ENCODE measurements at regions not wholly inside any gene's neighbourhood (a gene's known extent, or its start where the extent isn't known, plus 50 kb on each side); places are given as distances from the start of the nearest gene placed in this dataset.
"Not testable (repeated sequence)": the region's sequence is repeated elsewhere in the genome, so short reads cannot be mapped to it uniquely, and the experiment has no call there.

DNA sequence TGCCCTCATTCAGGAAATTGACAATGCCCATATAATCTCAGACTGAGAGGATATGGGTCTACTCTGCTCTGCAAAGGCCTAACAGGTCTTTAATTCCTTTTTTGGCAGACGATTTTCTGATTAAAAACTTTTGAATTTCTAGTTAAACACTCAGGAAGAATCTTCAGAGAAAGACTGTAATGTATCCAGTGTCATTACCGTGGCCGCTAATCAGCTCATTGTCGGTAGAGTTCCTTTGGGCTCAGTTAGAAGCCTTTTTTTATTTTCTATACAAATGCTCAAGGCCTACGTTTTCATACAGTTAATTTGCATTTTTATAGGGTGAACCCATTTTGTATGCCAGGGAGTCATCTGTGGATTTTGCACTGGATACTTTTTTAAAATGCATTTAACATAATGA is 549.9 kb downstream of the RPS29 start:
- DNase-seq = no peak
- Histone ChIP-seq H3K36me3 (no peaks in the 10 kb centered on the region), H3K27me3 (no peaks in the 10 kb centered on the region), H3K4me1 (no peaks in the 10 kb centered on the region), H3K27ac (no peak overlapping the region), H3K4me3 (no peak overlapping the region), H3K9me3 (replicated peaks) (no peaks in the 10 kb centered on the region)

GRCh38 chr14:49033131-49033530 is 553.0 kb downstream of the RPS29 start:
- no peaks in the 10 kb centered on the region for H3K4me1 ChIP-seq
- no peaks in the 10 kb centered on the region for H3K36me3 ChIP-seq
- H3K9me3 ChIP-seq (replicated peaks) = no peaks in the 10 kb centered on the region
- no peaks in the 10 kb centered on the region for H3K27me3 ChIP-seq
- H3K4me3 ChIP-seq = no peak overlapping the region
- DNase-seq = no peak
- no peak overlapping the region for H3K27ac ChIP-seq

DNA sequence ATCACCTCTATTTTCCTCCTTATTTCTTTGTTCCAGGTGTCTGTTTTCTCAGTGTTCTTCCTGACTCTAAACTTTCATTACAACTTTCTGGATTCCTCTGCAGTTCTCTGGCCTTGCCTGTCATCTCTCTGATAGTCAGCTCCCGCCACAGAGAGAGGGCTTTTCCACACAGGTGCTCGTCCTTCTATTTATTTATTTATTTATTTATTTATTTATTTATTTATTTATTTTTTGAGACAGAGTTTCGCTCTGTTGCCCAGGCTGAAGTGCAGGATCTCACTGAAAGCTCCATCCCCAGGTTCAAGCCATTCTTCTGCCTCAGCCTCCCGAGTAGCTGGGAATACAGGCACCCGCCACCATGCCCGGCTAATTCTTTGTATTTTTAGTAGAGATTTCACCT is 554.5 kb downstream of the RPS29 start:
- not testable (repeated sequence) for DNase-seq; H3K4me1 ChIP-seq; H3K36me3 ChIP-seq; H3K4me3 ChIP-seq; H3K9me3 ChIP-seq (replicated peaks); H3K27ac ChIP-seq; H3K27me3 ChIP-seq

DNA sequence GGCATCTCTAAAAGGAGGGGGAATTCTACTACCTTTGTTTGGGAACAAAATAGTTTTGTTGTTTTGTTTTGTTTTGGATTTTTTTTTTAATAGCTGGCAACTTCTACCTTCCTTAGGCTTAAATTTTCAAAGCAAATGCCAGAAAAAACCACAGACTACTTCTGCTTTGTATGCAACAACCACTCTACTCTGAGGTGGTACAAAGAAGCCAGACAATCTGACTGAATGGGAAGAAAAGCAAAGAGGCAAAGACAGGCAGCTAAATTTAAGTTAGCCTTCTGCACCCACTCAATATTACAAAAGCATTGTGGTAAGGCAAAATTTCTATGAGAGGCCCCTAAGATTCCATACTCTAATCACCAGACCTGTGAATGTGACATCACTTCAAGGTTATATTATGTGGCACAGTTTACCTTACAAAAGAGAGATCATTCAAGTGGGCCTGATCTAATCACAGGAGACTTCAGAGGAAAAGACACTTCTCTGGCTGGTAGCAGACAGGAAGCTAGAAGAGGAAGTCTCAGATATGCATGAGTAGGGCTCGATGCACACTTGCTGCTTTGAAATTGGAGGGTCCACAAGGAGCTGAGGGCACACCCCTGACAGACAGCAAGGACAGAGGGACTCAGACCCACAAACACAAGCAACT is 566.6 kb downstream of the RPS29 start:
- Histone ChIP-seq H3K27ac (no peak overlapping the region), H3K36me3 (no peaks in the 10 kb centered on the region)
- no peak for DNase-seq

GRCh38 chr14:49017447-49017846 is 568.7 kb downstream of the RPS29 start:
- Histone ChIP-seq H3K4me1 (peaks cover 34% of the 10 kb centered on the region), H3K4me3 (no peak overlapping the region), H3K27me3 (no peaks in the 10 kb centered on the region), H3K9me3 (replicated peaks) (no peaks in the 10 kb centered on the region), H3K27ac (peak overlapping the region; percentile 24), H3K36me3 (no peaks in the 10 kb centered on the region)
- DNase-seq = peak; percentile 5 to 49

More for the DNA sequence above, 566.6 kb downstream of the RPS29 start:
- H3K27me3 ChIP-seq = no peaks in the 10 kb centered on the region
- H3K9me3 ChIP-seq (replicated peaks) = no peaks in the 10 kb centered on the region
- peaks cover 24% of the 10 kb centered on the region for H3K4me1 ChIP-seq
- no peak overlapping the region for H3K4me3 ChIP-seq

DNA sequence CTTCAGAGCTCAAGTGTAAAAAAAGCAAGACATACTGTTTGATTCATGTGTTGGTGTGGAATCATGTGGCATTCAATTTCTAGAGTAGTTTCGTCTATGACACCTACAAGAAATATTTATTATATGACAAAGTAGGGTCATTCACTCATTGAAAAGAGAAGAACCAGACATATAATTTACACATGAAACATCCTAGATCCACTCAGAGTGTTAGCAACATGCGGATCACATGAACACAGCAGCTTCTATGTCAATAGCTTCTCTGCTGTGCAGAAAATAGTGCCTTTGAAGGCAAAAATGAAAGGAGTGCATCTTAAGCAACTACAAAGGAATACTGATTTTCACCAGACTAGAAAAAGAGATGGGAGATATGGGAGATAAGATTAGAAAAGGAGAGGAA is 569.8 kb downstream of the RPS29 start:
- Histone ChIP-seq H3K9me3 (replicated peaks) (no peaks in the 10 kb centered on the region), H3K36me3 (no peaks in the 10 kb centered on the region), H3K27me3 (no peaks in the 10 kb centered on the region), H3K27ac (peak overlapping the region; percentile 79), H3K4me1 (peaks cover 34% of the 10 kb centered on the region), H3K4me3 (no peak overlapping the region)
- DNase-seq = no peak

GRCh38 chr14:49014476-49014875 is 571.7 kb downstream of the RPS29 start:
- Histone ChIP-seq H3K27ac (peak overlapping the region; percentile 79), H3K27me3 (no peaks in the 10 kb centered on the region), H3K4me1 (peaks cover 34% of the 10 kb centered on the region), H3K4me3 (no peak overlapping the region), H3K36me3 (no peaks in the 10 kb centered on the region), H3K9me3 (replicated peaks) (no peaks in the 10 kb centered on the region)
- DNase-seq = peak; percentile 20 to 79

DNA sequence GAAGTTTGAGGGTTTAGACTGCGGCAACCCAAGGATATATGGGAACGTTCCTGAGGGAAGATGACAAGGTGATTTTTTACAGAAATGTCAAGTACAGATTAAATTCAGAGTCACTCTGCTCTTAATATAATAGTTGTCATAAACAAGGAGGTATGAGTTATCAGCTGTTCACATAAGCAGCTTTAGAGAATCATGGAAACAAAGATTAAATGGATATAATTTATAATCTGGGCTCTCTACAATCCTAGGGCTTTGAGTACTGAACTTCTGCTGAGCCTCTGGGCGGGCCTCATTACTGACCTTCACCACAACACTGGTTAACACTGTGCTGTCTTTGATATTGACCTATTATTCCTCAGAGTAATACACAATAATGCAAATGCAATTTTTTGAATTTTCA is 577.8 kb downstream of the RPS29 start:
- no peaks in the 10 kb centered on the region for H3K36me3 ChIP-seq
- no peaks in the 10 kb centered on the region for H3K9me3 ChIP-seq (replicated peaks)
- H3K4me1 ChIP-seq = peaks cover 27% of the 10 kb centered on the region
- H3K27ac ChIP-seq = no peak overlapping the region
- no peak for DNase-seq
- H3K27me3 ChIP-seq = no peaks in the 10 kb centered on the region
- H3K4me3 ChIP-seq = no peak overlapping the region

DNA sequence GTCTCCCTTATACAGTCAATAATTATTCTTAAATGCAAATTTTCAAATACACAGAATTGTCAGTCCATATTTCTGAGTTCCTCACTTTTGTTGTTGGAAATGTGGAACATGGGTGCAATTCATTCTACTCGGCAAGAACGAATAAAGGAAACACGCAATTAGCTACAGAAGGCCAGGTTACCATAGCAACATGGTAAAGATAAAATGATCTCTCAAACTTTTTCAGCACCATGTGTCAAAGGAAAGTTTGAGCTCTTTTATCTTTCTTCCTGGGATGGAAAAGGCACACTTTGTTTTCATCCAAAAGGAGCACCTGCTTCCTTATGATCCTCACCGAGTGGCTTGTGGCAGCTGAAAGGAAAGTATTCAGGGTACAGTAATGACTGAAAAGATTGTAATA is 595.0 kb downstream of the RPS29 start:
- DNase-seq = peak in 1 of 2 experiments; percentile 22
- Histone ChIP-seq H3K4me3 (no peak overlapping the region), H3K4me1 (no peaks in the 10 kb centered on the region), H3K27me3 (no peaks in the 10 kb centered on the region), H3K36me3 (no peaks in the 10 kb centered on the region), H3K27ac (no peak overlapping the region), H3K9me3 (replicated peaks) (no peaks in the 10 kb centered on the region)

GRCh38 chr14:48983351-48983888 is 602.8 kb downstream of the RPS29 start:
- H3K27ac ChIP-seq = no peak overlapping the region
- H3K4me1 ChIP-seq = 0 out of 2 replicates have a peak, but pooled peaks cover 2% of the 10 kb centered on the region
- H3K27me3 ChIP-seq = no peaks in the 10 kb centered on the region
- H3K9me3 ChIP-seq (replicated peaks) = 0 out of 2 replicates have a peak, but pooled peaks cover 3% of the 10 kb centered on the region
- no peak overlapping the region for H3K4me3 ChIP-seq
- no peak for DNase-seq
- no peaks in the 10 kb centered on the region for H3K36me3 ChIP-seq

GRCh38 chr14:48974994-48975393 is 611.2 kb downstream of the RPS29 start:
- Histone ChIP-seq H3K27me3 (no peaks in the 10 kb centered on the region), H3K4me3 (no peak overlapping the region), H3K36me3 (no peaks in the 10 kb centered on the region), H3K27ac (no peak overlapping the region), H3K9me3 (replicated peaks) (no peaks in the 10 kb centered on the region), H3K4me1 (peaks cover 17% of the 10 kb centered on the region)
- no peak for DNase-seq

GRCh38 chr14:48973151-48973550 is 613.0 kb downstream of the RPS29 start:
- no peaks in the 10 kb centered on the region for H3K9me3 ChIP-seq (replicated peaks)
- peaks cover 17% of the 10 kb centered on the region for H3K4me1 ChIP-seq
- no peak overlapping the region for H3K4me3 ChIP-seq
- no peaks in the 10 kb centered on the region for H3K27me3 ChIP-seq
- H3K36me3 ChIP-seq = no peaks in the 10 kb centered on the region
- H3K27ac ChIP-seq = no peak overlapping the region
- DNase-seq = peak in 1 of 2 experiments; percentile 35

- Histone ChIP-seq H3K27me3 (no peaks in the 10 kb centered on the region), H3K4me3 (no peak overlapping the region), H3K4me1 (peaks cover 17% of the 10 kb centered on the region), H3K9me3 (replicated peaks) (no peaks in the 10 kb centered on the region), H3K36me3 (no peaks in the 10 kb centered on the region), H3K27ac (no peak overlapping the region)
- DNase-seq = peak in 1 of 2 experiments; percentile 20
These were observed 615.2 kb downstream of the RPS29 start for GRCh38 chr14:48970943-48971342.

- H3K4me1 ChIP-seq = peaks cover 13% of the 10 kb centered on the region
- no peaks in the 10 kb centered on the region for H3K9me3 ChIP-seq (replicated peaks)
- H3K27ac ChIP-seq = no peak overlapping the region
- no peak overlapping the region for H3K4me3 ChIP-seq
- H3K36me3 ChIP-seq = no peaks in the 10 kb centered on the region
- H3K27me3 ChIP-seq = no peaks in the 10 kb centered on the region
- DNase-seq = peak in 1 of 2 experiments; percentile 13
These were observed 618.8 kb downstream of the RPS29 start for GRCh38 chr14:48967419-48967818.

GRCh38 chr14:48963231-48963790 is 622.9 kb downstream of the RPS29 start:
- no peaks in the 10 kb centered on the region for H3K27me3 ChIP-seq
- no peak for DNase-seq
- no peaks in the 10 kb centered on the region for H3K36me3 ChIP-seq
- H3K4me3 ChIP-seq = no peak overlapping the region
- H3K9me3 ChIP-seq (replicated peaks) = no peaks in the 10 kb centered on the region
- no peak overlapping the region for H3K27ac ChIP-seq
- no peaks in the 10 kb centered on the region for H3K4me1 ChIP-seq

- Histone ChIP-seq H3K27ac (no peak overlapping the region), H3K9me3 (replicated peaks) (no peaks in the 10 kb centered on the region), H3K4me3 (no peak overlapping the region), H3K27me3 (no peaks in the 10 kb centered on the region), H3K36me3 (no peaks in the 10 kb centered on the region), H3K4me1 (no peaks in the 10 kb centered on the region)
- DNase-seq = no peak
These were observed 628.7 kb downstream of the RPS29 start for GRCh38 chr14:48957486-48957885.
